ENCODE measurements at regions not wholly inside any gene's neighbourhood (a gene's known extent, or its start where the extent isn't known, plus 50 kb on each side); places are given as distances from the start of the nearest gene placed in this dataset.
"Not testable (repeated sequence)": the region's sequence is repeated elsewhere in the genome, so short reads cannot be mapped to it uniquely, and the experiment has no call there.

- peaks cover 0 to 18% (median 0%) of the 10 kb centered on the region in 4 donors for H3K9me3 ChIP-seq
- H3K36me3 ChIP-seq, result no peaks in the 10 kb centered on the region
- H3K4me3 ChIP-seq, result no peak overlapping the region
- TF ChIP-seq, protein P1, sequence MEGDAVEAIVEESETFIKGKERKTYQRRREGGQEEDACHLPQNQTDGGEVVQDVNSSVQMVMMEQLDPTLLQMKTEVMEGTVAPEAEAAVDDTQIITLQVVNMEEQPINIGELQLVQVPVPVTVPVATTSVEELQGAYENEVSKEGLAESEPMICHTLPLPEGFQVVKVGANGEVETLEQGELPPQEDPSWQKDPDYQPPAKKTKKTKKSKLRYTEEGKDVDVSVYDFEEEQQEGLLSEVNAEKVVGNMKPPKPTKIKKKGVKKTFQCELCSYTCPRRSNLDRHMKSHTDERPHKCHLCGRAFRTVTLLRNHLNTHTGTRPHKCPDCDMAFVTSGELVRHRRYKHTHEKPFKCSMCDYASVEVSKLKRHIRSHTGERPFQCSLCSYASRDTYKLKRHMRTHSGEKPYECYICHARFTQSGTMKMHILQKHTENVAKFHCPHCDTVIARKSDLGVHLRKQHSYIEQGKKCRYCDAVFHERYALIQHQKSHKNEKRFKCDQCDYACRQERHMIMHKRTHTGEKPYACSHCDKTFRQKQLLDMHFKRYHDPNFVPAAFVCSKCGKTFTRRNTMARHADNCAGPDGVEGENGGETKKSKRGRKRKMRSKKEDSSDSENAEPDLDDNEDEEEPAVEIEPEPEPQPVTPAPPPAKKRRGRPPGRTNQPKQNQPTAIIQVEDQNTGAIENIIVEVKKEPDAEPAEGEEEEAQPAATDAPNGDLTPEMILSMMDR (IDR thresholded peaks at IDR 0.05), result no peak
- TF ChIP-seq POLR2A (IDR thresholded peaks at IDR 0.05) (no peak), EP300 (IDR thresholded peaks at IDR 0.05) (no peak)
- H3K4me1 ChIP-seq, result no peaks in the 10 kb centered on the region
- 36 to 63% methylated on average over 2 of the region's 2 CpGs for WGBS, 2 donors
- no peaks in the 10 kb centered on the region for H3K27me3 ChIP-seq
- H3K27ac ChIP-seq, result no peak overlapping the region
- no peak for DNase-seq (ENCODE audit: low spot score in 2 of 2)
Observed at GRCh38 chr5:112512901-112513300, 93.8 kb upstream of the EPB41L4A start.

- no peak for DNase-seq (ENCODE audit: low spot score in 2 of 2)
- Histone ChIP-seq H3K9me3 (peaks cover 0 to 18% (median 0%) of the 10 kb centered on the region in 4 donors), H3K27ac (no peak overlapping the region), H3K27me3 (no peaks in the 10 kb centered on the region), H3K36me3 (no peaks in the 10 kb centered on the region), H3K4me1 (no peaks in the 10 kb centered on the region), H3K4me3 (no peak overlapping the region)
- 57 to 74% methylated on average over 2 of the region's 2 CpGs for WGBS, 2 donors
- TF ChIP-seq, protein P1 (IDR thresholded peaks at IDR 0.05), result no peak
- TF ChIP-seq EP300 (IDR thresholded peaks at IDR 0.05), result no peak
- no peak for TF ChIP-seq POLR2A (IDR thresholded peaks at IDR 0.05)
Observed at GRCh38 chr5:112514111-112514510, 95.0 kb upstream of the EPB41L4A start.

GRCh38 chr5:112520474-112520873, 101.4 kb upstream of the EPB41L4A start:
- not testable (repeated sequence) for H3K36me3 ChIP-seq; H3K27ac ChIP-seq; H3K9me3 ChIP-seq; H3K4me3 ChIP-seq; DNase-seq (ENCODE audit: low spot score in 2 of 2); H3K27me3 ChIP-seq; H3K4me1 ChIP-seq
- 55 to 81% methylated on average over 1 of the region's 1 CpG for WGBS, 2 donors

GRCh38 chr5:112522891-112523673, 104.0 kb upstream of the EPB41L4A start:
- not testable (repeated sequence) for H3K4me3 ChIP-seq; H3K4me1 ChIP-seq; H3K36me3 ChIP-seq; DNase-seq (ENCODE audit: low spot score in 2 of 2); H3K9me3 ChIP-seq; H3K27me3 ChIP-seq; H3K27ac ChIP-seq
- 76 to 89% methylated on average over 9 of the region's 9 CpGs for WGBS, 2 donors

DNA sequence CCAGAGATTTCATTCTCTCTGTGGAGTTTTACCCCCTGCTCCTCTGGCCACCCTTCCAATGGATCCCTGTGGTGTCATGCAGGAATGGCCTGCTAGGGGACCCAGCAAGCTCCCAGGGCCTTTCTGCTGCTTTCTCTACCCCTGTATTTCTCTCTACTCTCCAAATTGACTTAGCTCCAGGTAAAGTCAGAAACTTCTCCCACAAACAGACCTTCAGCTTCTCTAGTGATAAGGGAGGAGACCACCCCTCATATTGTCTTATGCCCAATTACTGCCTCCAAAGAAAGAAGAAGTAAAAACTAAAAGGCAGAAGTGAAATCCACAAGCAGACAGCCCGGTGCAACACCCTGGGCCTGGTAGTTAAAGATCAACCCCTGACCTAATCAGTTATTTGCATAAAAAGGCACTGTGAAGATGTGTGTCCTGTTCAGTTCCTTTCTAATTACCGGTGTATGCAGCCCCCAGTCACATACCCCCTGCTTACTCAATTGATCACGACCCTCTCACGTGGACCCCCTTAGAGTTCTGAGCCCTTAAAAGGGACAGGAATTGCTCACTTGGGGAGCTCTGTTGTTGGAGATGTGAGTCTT, 104.7 kb upstream of the EPB41L4A start:
- H3K36me3 ChIP-seq; DNase-seq (ENCODE audit: low spot score in 2 of 2); H3K4me1 ChIP-seq; H3K4me3 ChIP-seq; H3K27me3 ChIP-seq; H3K27ac ChIP-seq; H3K9me3 ChIP-seq: not testable (repeated sequence)
- 68 to 75% methylated on average over 4 of the region's 4 CpGs for WGBS, 2 donors

GRCh38 chr5:112525217-112525616, 106.1 kb upstream of the EPB41L4A start:
- no peak for TF ChIP-seq POLR2A (IDR thresholded peaks at IDR 0.05)
- TF ChIP-seq, protein P1 (IDR thresholded peaks at IDR 0.05), result no peak
- TF ChIP-seq EP300 (IDR thresholded peaks at IDR 0.05), result no peak

More at GRCh38 chr5:112525217-112525616, 106.1 kb upstream of the EPB41L4A start:
- 91 to 98% methylated on average over 6 of the region's 6 CpGs for WGBS, 2 donors
- peaks cover 0 to 4% (median 0%) of the 10 kb centered on the region in 4 donors for H3K4me1 ChIP-seq
- no peak for DNase-seq (ENCODE audit: low spot score in 2 of 2)
- no peak overlapping the region for H3K27ac ChIP-seq
- no peak overlapping the region for H3K4me3 ChIP-seq
- no peaks in the 10 kb centered on the region for H3K27me3 ChIP-seq
- H3K9me3 ChIP-seq, result no peaks in the 10 kb centered on the region
- no peaks in the 10 kb centered on the region for H3K36me3 ChIP-seq

Data from tibial nerve (tissue), 4 donors.